Naive B cell (primary cell): ENCODE measurements at regions not wholly inside any gene's neighbourhood (a gene's known extent, or its start where the extent isn't known, plus 50 kb on each side); places are given as distances from the start of the nearest gene placed in this dataset.

Experiments used
- ATAC-seq, 2 donors: fragments of 150-1000 bp; cut with Tn5 transposase; 2 replicates each; pipeline ENCODE4 v1.10.0; 2021; ENCODE audit warnings: low read depth in 2 of 2, mild to moderate bottlenecking in 2 of 2, moderate library complexity in 2 of 2
- DNase-seq: peaks from one replicate; pipeline ENCODE4 v3.0.0; 2022
- H3K27ac Mint-ChIP-seq, 6 donors: one replicate each; pipeline ENCODE4 v1.8.0; 2020 to 2022; ENCODE audit warnings: mild to moderate bottlenecking in 6 of 6, mixed read lengths in 6 of 6, moderate library complexity in 5 of 6, inconsistent platforms in 2 of 6
- H3K27me3 Mint-ChIP-seq, 3 donors: one replicate each; pipeline ENCODE4 v1.8.0; 2021 to 2022; ENCODE audit warnings: mixed read lengths in 3 of 3, mild to moderate bottlenecking in 1 of 3
- H3K36me3 Mint-ChIP-seq, 2 donors: one replicate each; pipeline ENCODE4 v1.8.0; 2020 to 2022; ENCODE audit warnings: mixed read lengths in 2 of 2, inconsistent platforms in 1 of 2, mild to moderate bottlenecking in 1 of 2
- H3K4me1 Mint-ChIP-seq, 3 donors: one replicate each; pipeline ENCODE4 v1.8.0; 2020 to 2022; ENCODE audit warnings: mixed read lengths in 3 of 3, inconsistent platforms in 1 of 3, mild to moderate bottlenecking in 1 of 3, moderate library complexity in 1 of 3
- H3K4me3 Mint-ChIP-seq, 8 donors: one replicate each; pipeline ENCODE4 v1.8.0; 2020 to 2022; ENCODE audit warnings: mild to moderate bottlenecking in 8 of 8, mixed read lengths in 8 of 8, moderate library complexity in 8 of 8, inconsistent platforms in 2 of 8
- H3K9me3 Mint-ChIP-seq, 7 donors: one replicate each; pipeline ENCODE4 v1.8.0; 2020 to 2022; ENCODE audit warnings: mixed read lengths in 7 of 7, mild to moderate bottlenecking in 5 of 7, inconsistent platforms in 2 of 7, moderate library complexity in 1 of 7

DNA sequence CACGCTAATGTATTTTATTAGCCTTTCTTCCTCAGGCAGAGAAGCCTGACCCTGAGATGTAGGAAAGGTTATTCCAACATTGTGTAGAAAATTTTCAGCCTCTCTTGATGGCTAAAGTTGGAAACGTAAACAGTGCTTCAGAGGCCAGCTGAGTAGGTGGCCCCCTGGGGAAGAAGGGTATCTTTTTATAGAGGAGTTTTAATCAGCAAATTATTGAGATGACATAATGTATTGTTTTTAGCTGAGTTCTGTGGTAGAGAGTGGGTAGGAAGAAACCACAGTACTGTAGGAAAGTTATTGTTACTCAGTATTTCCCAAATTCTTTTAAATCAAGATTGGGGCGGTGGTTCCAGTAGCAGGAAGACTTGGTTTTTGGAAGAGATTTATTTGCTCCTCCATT is 268.8 kb downstream of the DLEU7 start:
- H3K27me3 Mint-ChIP-seq: no peaks in the 10 kb centered on the region
- H3K4me3 Mint-ChIP-seq: peak overlapping the region in 2 of 8 donors; percentile 12 to 43
- no peak for DNase-seq
- peaks cover 0 to 14% (median 6%) of the 10 kb centered on the region in 7 donors for H3K9me3 Mint-ChIP-seq
- peak overlapping the region in 1 of 6 donors; percentile 2 for H3K27ac Mint-ChIP-seq
- H3K36me3 Mint-ChIP-seq: peaks cover 0 to 7% of the 10 kb centered on the region in 2 donors
- H3K4me1 Mint-ChIP-seq: peaks cover 5 to 25% (median 12%) of the 10 kb centered on the region in 3 donors
- no peak for ATAC-seq

DNA sequence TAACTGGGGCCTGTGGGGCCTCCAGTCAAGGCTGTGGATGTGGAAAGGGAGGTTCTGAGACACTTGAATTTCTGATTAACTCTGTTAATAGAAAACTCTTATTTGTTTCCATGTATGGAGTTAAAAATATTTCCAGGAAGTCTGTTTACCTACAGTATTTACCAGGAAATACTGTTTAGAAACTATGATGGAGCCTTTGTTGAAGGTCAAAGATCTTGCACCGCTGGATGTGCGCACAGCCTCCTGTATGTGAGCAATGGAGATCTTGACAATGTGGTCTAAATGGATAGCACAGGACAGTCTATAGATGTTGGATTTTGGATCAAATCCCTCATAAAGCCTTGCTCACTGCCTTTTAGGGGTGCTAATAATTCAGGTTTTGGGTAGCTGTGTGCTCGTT is 268.4 kb downstream of the DLEU7 start:
- no peak for DNase-seq
- Mint-ChIP-seq H3K27ac (no peak overlapping the region), H3K4me3 (no peak overlapping the region), H3K9me3 (peaks cover 0 to 14% (median 6%) of the 10 kb centered on the region in 7 donors), H3K4me1 (peaks cover 5 to 25% (median 12%) of the 10 kb centered on the region in 3 donors), H3K36me3 (peaks cover 0 to 5% of the 10 kb centered on the region in 2 donors), H3K27me3 (no peaks in the 10 kb centered on the region)
- ATAC-seq: no peak

DNA sequence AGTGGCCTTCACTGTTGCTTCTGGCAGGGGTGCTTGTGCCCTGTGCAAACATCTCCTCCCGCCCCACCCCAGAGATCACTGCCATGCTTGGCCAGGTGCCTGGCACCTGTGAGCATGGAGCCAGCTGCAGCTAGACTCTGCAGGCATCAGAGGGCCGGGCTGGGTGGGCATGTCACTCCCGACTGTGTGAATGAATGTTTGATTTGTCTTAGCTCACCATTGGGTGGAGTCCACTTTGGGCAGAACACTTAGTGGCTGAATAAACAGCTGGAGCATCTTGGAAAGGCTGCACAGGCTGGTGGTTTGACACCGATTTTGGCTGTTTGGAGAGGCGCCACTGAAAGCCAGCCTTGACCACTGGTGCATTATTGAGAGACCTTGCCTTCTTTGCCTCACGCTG is 267.3 kb downstream of the DLEU7 start:
- Mint-ChIP-seq H3K27me3 (no peaks in the 10 kb centered on the region), H3K4me1 (peaks cover 5 to 25% (median 12%) of the 10 kb centered on the region in 3 donors), H3K36me3 (peaks cover 0 to 5% of the 10 kb centered on the region in 2 donors), H3K27ac (no peak overlapping the region), H3K4me3 (no peak overlapping the region), H3K9me3 (peaks cover 0 to 7% (median 3%) of the 10 kb centered on the region in 7 donors)
- no peak for DNase-seq
- no peak for ATAC-seq

GRCh38 chr13:50577806-50578205 is 265.7 kb downstream of the DLEU7 start:
- Mint-ChIP-seq H3K9me3 (no peaks in the 10 kb centered on the region), H3K4me1 (peaks cover 10 to 28% (median 26%) of the 10 kb centered on the region in 3 donors)
- ATAC-seq: no peak

GRCh38 chr13:50580684-50581305 is 262.7 kb downstream of the DLEU7 start:
- H3K4me1 Mint-ChIP-seq: peaks cover 9 to 21% (median 14%) of the 10 kb centered on the region in 3 donors
- no peaks in the 10 kb centered on the region for H3K9me3 Mint-ChIP-seq

More at GRCh38 chr13:50577806-50578205, 265.7 kb downstream of the DLEU7 start:
- no peak overlapping the region for H3K4me3 Mint-ChIP-seq
- no peak overlapping the region for H3K27ac Mint-ChIP-seq
- H3K27me3 Mint-ChIP-seq: no peaks in the 10 kb centered on the region
- no peak for DNase-seq
- H3K36me3 Mint-ChIP-seq: no peaks in the 10 kb centered on the region

DNA sequence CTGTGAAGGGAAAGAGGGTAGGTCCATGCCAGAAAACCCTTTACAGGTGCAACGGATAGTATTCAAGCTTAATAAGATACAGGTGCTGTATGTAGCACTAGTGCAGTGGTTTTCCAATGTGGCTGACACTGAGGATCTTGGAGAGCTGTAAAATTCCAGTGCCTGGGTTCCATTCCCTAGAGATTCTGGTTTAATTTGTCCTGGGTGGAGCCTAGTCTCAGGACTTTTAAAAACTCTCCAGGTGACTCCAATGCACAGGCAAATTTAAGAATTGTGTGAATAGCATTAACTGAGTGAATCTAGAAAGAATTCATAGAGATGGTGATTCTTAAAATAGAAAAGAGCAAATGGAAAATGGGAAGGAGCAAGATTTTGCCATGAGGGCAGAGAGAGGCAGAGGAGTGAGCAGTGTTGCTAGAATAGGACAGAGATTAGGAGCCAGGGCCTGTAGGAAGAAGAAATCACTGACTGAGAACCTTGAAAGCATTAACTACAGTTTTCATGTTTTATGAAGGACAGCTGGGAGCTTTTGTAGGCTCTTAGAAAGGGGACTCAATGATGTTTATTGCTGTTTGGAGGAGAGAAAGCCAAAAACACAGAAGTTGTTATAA is 261.8 kb downstream of the DLEU7 start:
- H3K27me3 Mint-ChIP-seq: no peaks in the 10 kb centered on the region
- no peak for DNase-seq
- no peak overlapping the region for H3K4me3 Mint-ChIP-seq
- H3K9me3 Mint-ChIP-seq: no peaks in the 10 kb centered on the region
- peaks cover 13 to 27% (median 17%) of the 10 kb centered on the region in 3 donors for H3K4me1 Mint-ChIP-seq
- no peaks in the 10 kb centered on the region for H3K36me3 Mint-ChIP-seq
- peak overlapping the region in 3 of 6 donors; percentile 26 to 61 (median 49) for H3K27ac Mint-ChIP-seq
- no peak for ATAC-seq

More at GRCh38 chr13:50580684-50581305, 262.7 kb downstream of the DLEU7 start:
- Mint-ChIP-seq H3K4me3 (no peak overlapping the region), H3K27me3 (no peaks in the 10 kb centered on the region), H3K27ac (peak overlapping the region in 3 of 6 donors; percentile 9 to 42 (median 14)), H3K36me3 (no peaks in the 10 kb centered on the region)
- DNase-seq (no peak), ATAC-seq (no peak)

DNA sequence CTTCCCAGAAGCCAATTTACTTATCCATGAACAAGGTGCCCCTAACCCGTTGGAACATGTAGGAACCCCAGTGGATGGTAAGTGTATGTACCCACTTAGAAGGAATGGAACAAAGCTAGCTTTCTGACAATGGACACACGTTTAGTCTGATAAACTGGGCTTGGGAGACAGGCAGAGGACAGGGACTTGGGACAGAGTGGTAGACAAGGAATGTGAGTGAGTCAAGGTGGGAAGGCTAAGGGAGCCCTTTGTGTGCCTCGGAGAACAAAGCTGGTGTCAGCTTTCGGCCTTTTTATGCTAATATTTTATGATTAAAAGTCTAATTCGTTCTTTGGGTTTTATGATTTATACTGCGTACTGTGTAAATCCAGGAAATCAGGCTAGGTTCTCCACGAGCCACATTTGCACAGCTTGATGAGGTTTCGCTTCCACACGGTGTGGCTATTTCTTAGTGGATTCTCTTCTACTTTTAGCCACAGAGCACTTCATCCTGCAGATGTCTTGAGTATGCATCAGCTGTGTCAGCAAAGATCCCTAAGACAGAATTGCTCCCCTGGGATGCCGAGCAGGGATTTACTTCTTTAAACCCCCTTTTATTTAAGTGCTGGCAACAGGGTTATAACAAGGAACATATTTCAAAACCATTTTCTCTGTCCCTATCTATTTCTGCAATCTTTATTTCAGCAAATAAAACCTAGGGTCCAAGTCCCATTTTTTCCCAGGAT is 258.5 kb downstream of the DLEU7 start:
- no peaks in the 10 kb centered on the region for H3K27me3 Mint-ChIP-seq

GRCh38 chr13:50585674-50586413 is 257.6 kb downstream of the DLEU7 start:
- Mint-ChIP-seq H3K4me1 (peaks cover 41 to 68% (median 57%) of the 10 kb centered on the region in 3 donors), H3K27ac (peak overlapping the region in 2 of 6 donors; percentile 55 to 77), H3K4me3 (no peak overlapping the region), H3K9me3 (peaks cover 0 to 3% (median 0%) of the 10 kb centered on the region in 7 donors), H3K36me3 (no peaks in the 10 kb centered on the region), H3K27me3 (no peaks in the 10 kb centered on the region)
- ATAC-seq: no peak
- DNase-seq: no peak

More for the DNA sequence above, 258.5 kb downstream of the DLEU7 start:
- Mint-ChIP-seq H3K4me3 (peak overlapping the region in 1 of 8 donors; percentile 25), H3K27ac (peak overlapping the region in 1 of 6 donors; percentile 3), H3K9me3 (peaks cover 0 to 3% (median 0%) of the 10 kb centered on the region in 7 donors), H3K36me3 (no peaks in the 10 kb centered on the region), H3K4me1 (peaks cover 37 to 60% (median 49%) of the 10 kb centered on the region in 3 donors)
- DNase-seq (no peak), ATAC-seq (no peak)

- no peaks in the 10 kb centered on the region for H3K36me3 Mint-ChIP-seq
- H3K4me3 Mint-ChIP-seq: peak overlapping the region in 7 of 8 donors; percentile 9 to 73 (median 59)
- no peaks in the 10 kb centered on the region for H3K27me3 Mint-ChIP-seq
- ATAC-seq (no peak), DNase-seq (no peak)
- H3K9me3 Mint-ChIP-seq: peaks cover 0 to 3% (median 0%) of the 10 kb centered on the region in 7 donors
- H3K4me1 Mint-ChIP-seq: peaks cover 41 to 73% (median 63%) of the 10 kb centered on the region in 3 donors
- H3K27ac Mint-ChIP-seq: peak overlapping the region; percentile 64 to 95 (median 78)
These were observed 256.9 kb downstream of the DLEU7 start for GRCh38 chr13:50586414-50587083.

DNA sequence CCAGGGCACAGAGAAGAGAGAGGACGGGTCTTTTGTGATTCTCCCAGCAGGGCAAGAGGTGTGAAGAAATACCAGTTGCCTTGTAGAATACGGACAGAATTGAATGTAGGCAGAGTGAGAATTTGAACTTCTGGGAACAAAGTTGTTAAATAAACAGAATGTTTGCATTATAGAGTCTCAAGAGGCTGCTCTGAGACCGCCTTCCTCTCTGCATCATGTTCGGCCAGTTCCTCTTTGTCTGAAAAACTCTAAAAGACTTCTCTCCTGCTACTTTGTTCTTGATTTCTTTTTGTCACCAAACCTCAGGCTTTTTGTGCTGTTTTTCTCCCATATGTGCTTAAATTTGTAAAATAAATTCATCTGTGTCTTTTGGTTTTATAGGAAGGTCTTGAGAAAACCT is 256.4 kb downstream of the DLEU7 start:
- ATAC-seq: peak; percentile 75 to 79
- no peaks in the 10 kb centered on the region for H3K36me3 Mint-ChIP-seq

DNA sequence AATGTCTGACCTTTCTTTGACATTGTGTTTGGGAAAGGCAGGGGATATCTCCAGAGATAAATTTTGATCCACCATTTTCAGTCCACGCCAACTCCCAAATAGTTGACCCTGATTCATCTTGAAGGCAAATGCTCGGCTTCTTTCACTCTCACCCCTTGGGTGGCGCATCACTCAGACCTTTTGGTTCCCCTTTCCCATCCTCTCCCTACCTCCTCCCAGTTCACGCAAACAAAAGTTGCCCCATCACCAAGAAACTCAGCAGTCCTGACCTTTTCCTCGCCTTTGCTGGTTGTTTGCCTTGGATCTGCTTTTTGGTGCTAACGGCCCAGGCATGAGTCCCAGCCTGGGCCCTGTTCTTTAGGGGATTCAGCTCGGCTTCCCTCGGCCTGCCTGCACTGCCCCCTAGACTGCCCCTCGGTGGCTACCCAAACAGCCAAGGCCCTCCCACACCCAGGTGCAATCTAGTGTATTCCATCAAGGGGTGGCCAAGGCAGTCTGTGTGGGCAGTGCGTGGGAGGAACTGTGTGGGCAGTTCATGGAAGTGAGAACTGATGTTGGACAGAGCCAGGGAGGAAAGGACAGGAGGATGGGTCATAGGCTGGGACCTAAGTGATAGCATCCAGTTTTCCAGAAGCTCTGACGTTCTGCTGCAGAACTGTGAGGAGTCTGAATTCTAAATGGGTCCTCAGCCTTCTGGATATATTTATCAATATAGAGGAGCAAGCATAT is 255.7 kb downstream of the DLEU7 start:
- Mint-ChIP-seq H3K27me3 (no peaks in the 10 kb centered on the region), H3K4me3 (peak overlapping the region in 7 of 8 donors; percentile 33 to 64 (median 59)), H3K27ac (peak overlapping the region; percentile 51 to 95 (median 78)), H3K36me3 (no peaks in the 10 kb centered on the region), H3K9me3 (peaks cover 0 to 3% (median 0%) of the 10 kb centered on the region in 7 donors), H3K4me1 (peaks cover 38 to 69% (median 64%) of the 10 kb centered on the region in 3 donors)
- no peak for ATAC-seq
- no peak for DNase-seq

More for the DNA sequence above, 256.4 kb downstream of the DLEU7 start:
- Mint-ChIP-seq H3K27me3 (no peaks in the 10 kb centered on the region), H3K4me3 (peak overlapping the region in 7 of 8 donors; percentile 26 to 73 (median 59)), H3K9me3 (peaks cover 0 to 3% (median 0%) of the 10 kb centered on the region in 7 donors), H3K27ac (peak overlapping the region; percentile 64 to 95 (median 78)), H3K4me1 (peaks cover 36 to 67% (median 62%) of the 10 kb centered on the region in 3 donors)
- peak; percentile 23 for DNase-seq
